Neural progenitor cell (in vitro differentiated cells): ENCODE measurements at regions not wholly inside any gene's neighbourhood (a gene's known extent, or its start where the extent isn't known, plus 50 kb on each side); places are given as distances from the start of the nearest gene placed in this dataset.

Experiments
- DNase-seq: peaks from one replicate; pipeline ENCODE4 v3.0.0-alpha.2; 2016; ENCODE audit warnings: low spot score
- H2AFZ ChIP-seq: fragments of 200-600 bp; sonication (generic); replicated peaks from 2 replicates; pipeline ENCODE4 v1.6.1; 2016; ENCODE audit warnings: antibody characterized with exemption
- H3F3A ChIP-seq: fragments of 200-600 bp; sonication (generic); 2 replicates; pipeline ENCODE4 v1.6.1; 2016; ENCODE audit warnings: antibody characterized with exemption, low read depth
- H3K27ac ChIP-seq: fragments of 200-600 bp; sonication (generic); 2 replicates; pipeline ENCODE4 v1.5.1; 2016; ENCODE audit warnings: mild to moderate bottlenecking
- H3K27me3 ChIP-seq: fragments of 200-600 bp; sonication (generic); 2 replicates; pipeline ENCODE4 v1.6.1; 2016; ENCODE audit warnings: mild to moderate bottlenecking, moderate library complexity
- H3K36me3 ChIP-seq: fragments of 200-600 bp; sonication (generic); 2 replicates; pipeline ENCODE4 v1.5.1; 2016
- H3K4me1 ChIP-seq: fragments of 200-600 bp; sonication (generic); 2 replicates; pipeline ENCODE4 v1.6.1; 2016; ENCODE audit warnings: mixed run types
- H3K4me2 ChIP-seq: fragments of 200-600 bp; sonication (generic); 2 replicates; pipeline ENCODE4 v1.6.1; 2016
- H3K4me3 ChIP-seq: fragments of 200-600 bp; sonication (generic); 2 replicates; pipeline ENCODE4 v1.5.1; 2016
- H3K79me2 ChIP-seq: fragments of 200-600 bp; sonication (generic); 2 replicates; pipeline ENCODE4 v1.6.1; 2016; ENCODE audit warnings: low read depth
- H3K9ac ChIP-seq: fragments of 200-600 bp; sonication (generic); 2 replicates; pipeline ENCODE4 v1.6.1; 2016
- H3K9me3 ChIP-seq: fragments of 200-600 bp; sonication (generic); 2 replicates; pipeline ENCODE4 v1.5.1; 2016; ENCODE audit warnings: low read depth
- H4K20me1 ChIP-seq: fragments of 200-600 bp; sonication (generic); 2 replicates; pipeline ENCODE4 v1.6.1; 2016; ENCODE audit warnings: low read depth
- H3K27ac Mint-ChIP-seq: 3 replicates; pipeline ENCODE4 v1.8.0; 2021; ENCODE audit warnings: mixed read lengths
- H3K27me3 Mint-ChIP-seq: 2 replicates; pipeline ENCODE4 v1.8.0; 2022; ENCODE audit warnings: low read depth, mild to moderate bottlenecking, inconsistent platforms, moderate library complexity, mixed read lengths; ENCODE audit not compliant: insufficient read depth
- H3K36me3 Mint-ChIP-seq: 3 replicates; pipeline ENCODE4 v1.8.0; 2021; ENCODE audit warnings: mixed read lengths
- H3K4me1 Mint-ChIP-seq: 3 replicates; pipeline ENCODE4 v1.8.0; 2021; ENCODE audit warnings: mixed read lengths
- H3K4me3 Mint-ChIP-seq: 3 replicates; pipeline ENCODE4 v1.8.0; 2021; ENCODE audit warnings: mild to moderate bottlenecking, moderate library complexity, mixed read lengths
- H3K9me3 Mint-ChIP-seq: 3 replicates; pipeline ENCODE4 v1.8.0; 2020; ENCODE audit warnings: mixed read lengths
- CTCF ChIP-seq: fragments of 200-600 bp; sonication (generic); IDR thresholded peaks from 2 replicates; pipeline ENCODE4 v1.5.1; 2017; ENCODE audit warnings: antibody characterized with exemption, mild to moderate bottlenecking
- EZH2 ChIP-seq: fragments of 200-600 bp; sonication (generic); IDR thresholded peaks from 2 replicates; pipeline ENCODE4 v1.6.1; 2017; ENCODE audit warnings: antibody characterized with exemption, mild to moderate bottlenecking, moderate library complexity
- EZH2phosphoT487 ChIP-seq: fragments of 200-600 bp; sonication (generic); IDR thresholded peaks from 2 replicates; pipeline ENCODE4 v1.6.1; 2017; ENCODE audit warnings: antibody characterized with exemption

- no peaks in the 10 kb centered on the region for H3K27me3 ChIP-seq
- peaks cover 6% of the 10 kb centered on the region for H3F3A ChIP-seq
- no peak overlapping the region for H3K27ac Mint-ChIP-seq
- H3K79me2 ChIP-seq, result no peaks in the 10 kb centered on the region
- H3K4me3 ChIP-seq, result peak overlapping the region; percentile 3
- no peaks in the 10 kb centered on the region for H3K9me3 Mint-ChIP-seq
- peak overlapping the region; percentile 71 for H2AFZ ChIP-seq
- DNase-seq, result peak; percentile 1
- no peak overlapping the region for H3K9ac ChIP-seq
- H4K20me1 ChIP-seq, result no peaks in the 10 kb centered on the region
- H3K36me3 ChIP-seq, result no peaks in the 10 kb centered on the region
- H3K27me3 Mint-ChIP-seq, result no peaks in the 10 kb centered on the region
- no peaks in the 10 kb centered on the region for H3K36me3 Mint-ChIP-seq
- no peak overlapping the region for H3K27ac ChIP-seq
- peaks cover 11% of the 10 kb centered on the region for H3K4me1 ChIP-seq
- no peaks in the 10 kb centered on the region for H3K9me3 ChIP-seq
- no peak for TF ChIP-seq EZH2
- H3K4me3 Mint-ChIP-seq, result no peak overlapping the region
- H3K4me1 Mint-ChIP-seq, result peaks cover 8% of the 10 kb centered on the region
- peak overlapping the region; percentile 46 for H3K4me2 ChIP-seq
These were observed 574.6 kb downstream of the LMO4 start for GRCh38 chr1:87903242-87903641.

GRCh38 chr1:87904651-87905050, 576.0 kb downstream of the LMO4 start:
- H3K4me1 ChIP-seq, result peaks cover 11% of the 10 kb centered on the region
- TF ChIP-seq EZH2 (no peak), CTCF (no peak), EZH2phosphoT487 (no peak)
- no peaks in the 10 kb centered on the region for H3K27me3 ChIP-seq
- Mint-ChIP-seq H3K27me3 (peaks cover 2% of the 10 kb centered on the region), H3K27ac (no peak overlapping the region), H3K4me1 (peaks cover 8% of the 10 kb centered on the region), H3K4me3 (no peak overlapping the region), H3K36me3 (no peaks in the 10 kb centered on the region), H3K9me3 (no peaks in the 10 kb centered on the region)
- no peak for DNase-seq
- no peak overlapping the region for H3K4me3 ChIP-seq
- H3F3A ChIP-seq, result peaks cover 6% of the 10 kb centered on the region
- H3K36me3 ChIP-seq, result no peaks in the 10 kb centered on the region
- no peaks in the 10 kb centered on the region for H3K79me2 ChIP-seq
- no peaks in the 10 kb centered on the region for H3K9me3 ChIP-seq
- no peak overlapping the region for H3K27ac ChIP-seq
- H3K4me2 ChIP-seq, result no peak overlapping the region
- H4K20me1 ChIP-seq, result no peaks in the 10 kb centered on the region
- H2AFZ ChIP-seq, result no peak overlapping the region
- no peak overlapping the region for H3K9ac ChIP-seq

GRCh38 chr1:87905651-87906050, 577.0 kb downstream of the LMO4 start:
- Mint-ChIP-seq H3K27ac (no peak overlapping the region), H3K9me3 (no peaks in the 10 kb centered on the region), H3K36me3 (no peaks in the 10 kb centered on the region), H3K27me3 (peaks cover 2% of the 10 kb centered on the region), H3K4me1 (peaks cover 8% of the 10 kb centered on the region), H3K4me3 (no peak overlapping the region)
- Histone ChIP-seq H3K27ac (no peak overlapping the region), H3K9me3 (no peaks in the 10 kb centered on the region), H3K27me3 (no peaks in the 10 kb centered on the region), H3K9ac (no peak overlapping the region), H3K4me1 (peaks cover 11% of the 10 kb centered on the region), H3K36me3 (no peaks in the 10 kb centered on the region), H4K20me1 (no peaks in the 10 kb centered on the region), H3K79me2 (no peaks in the 10 kb centered on the region), H3F3A (peaks cover 6% of the 10 kb centered on the region), H2AFZ (no peak overlapping the region), H3K4me2 (no peak overlapping the region), H3K4me3 (no peak overlapping the region)
- no peak for DNase-seq
- TF ChIP-seq CTCF, result no peak
- no peak for TF ChIP-seq EZH2phosphoT487
- no peak for TF ChIP-seq EZH2

- H3K27me3 ChIP-seq, result no peaks in the 10 kb centered on the region
- Mint-ChIP-seq H3K36me3 (no peaks in the 10 kb centered on the region), H3K27ac (no peak overlapping the region), H3K4me1 (peaks cover 8% of the 10 kb centered on the region), H3K27me3 (peaks cover 2% of the 10 kb centered on the region), H3K4me3 (no peak overlapping the region), H3K9me3 (no peaks in the 10 kb centered on the region)
- DNase-seq, result no peak
- no peak overlapping the region for H3K4me2 ChIP-seq
- no peak overlapping the region for H3K9ac ChIP-seq
- no peak overlapping the region for H3K27ac ChIP-seq
- peaks cover 11% of the 10 kb centered on the region for H3K4me1 ChIP-seq
- H3K9me3 ChIP-seq, result no peaks in the 10 kb centered on the region
- H3K79me2 ChIP-seq, result no peaks in the 10 kb centered on the region
- H3F3A ChIP-seq, result peaks cover 6% of the 10 kb centered on the region
- H4K20me1 ChIP-seq, result no peaks in the 10 kb centered on the region
- H2AFZ ChIP-seq, result no peak overlapping the region
- no peak for TF ChIP-seq EZH2phosphoT487
- TF ChIP-seq CTCF, result no peak
- no peak overlapping the region for H3K4me3 ChIP-seq
- H3K36me3 ChIP-seq, result no peaks in the 10 kb centered on the region
These were observed 577.4 kb downstream of the LMO4 start for GRCh38 chr1:87906078-87906477.
